RWPE1 (cell line): ENCODE measurements at regions not wholly inside any gene's neighbourhood (a gene's known extent, or its start where the extent isn't known, plus 50 kb on each side); places are given as distances from the start of the nearest gene placed in this dataset.

ENCODE experiments used
- CTCF ChIA-PET: fragments of 350-600 bp; sonication (Branson Sonifier 250); formaldehyde crosslinking; extraction: SDS; loops from one replicate; lab custom pipeline; 2021; lab: Yijun Ruan, JAX
- POLR2A ChIA-PET: fragments of 400-600 bp; formaldehyde crosslinking; extraction: SDS; loops from one replicate; lab custom pipeline; 2020; ENCODE audit warnings: antibody characterized with exemption; ENCODE audit not compliant: low non-redundant PET; lab: Yijun Ruan, JAX
- DNase-seq: peaks from one replicate; pipeline ENCODE4 v3.0.0; 2012; ENCODE audit warnings: low spot score
- H3K27ac ChIP-seq: fragments of 450-650 bp; 2 replicates; pipeline ENCODE4 v1.5.1; 2017
- CTCF ChIP-seq: fragments of 450-650 bp; conservative IDR thresholded peaks from 2 replicates; pipeline ENCODE4 v1.5.1; 2017; ENCODE audit warnings: low read depth, mild to moderate bottlenecking

- CTCF ChIA-PET = interaction anchor here (0.6 kb wide), 1 partner anchor 83 kb away, joined by 3 read pairs; no protein-coding TSS in a partner anchor
- POLR2A ChIA-PET = no interaction called here
- no peak for DNase-seq
- no peak for TF ChIP-seq CTCF
- H3K27ac ChIP-seq = no peak overlapping the region
These were observed 54.9 kb upstream of the TNRC6B start for GRCh38 chr22:40122792-40123191.

DNA sequence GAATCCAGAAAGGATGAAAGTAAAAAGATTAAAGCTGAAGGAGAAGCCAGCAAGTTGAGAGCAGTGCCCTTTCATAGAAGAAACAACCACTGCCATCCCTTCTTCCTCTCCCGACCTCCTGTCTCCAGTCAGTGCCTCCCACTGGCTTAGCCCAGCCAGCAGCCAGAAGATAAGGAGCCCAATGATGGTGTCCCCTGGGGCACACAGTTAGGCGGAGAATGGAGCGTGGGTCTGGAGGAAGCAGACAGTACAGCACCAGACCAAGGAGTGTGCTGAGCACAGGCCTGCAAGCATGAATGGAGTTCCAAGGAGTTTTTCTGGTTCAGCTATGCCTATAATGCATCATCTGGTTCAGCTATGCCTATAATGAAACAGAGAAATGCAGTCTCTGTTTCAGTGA, 54.3 kb upstream of the TNRC6B start:
- TF ChIP-seq CTCF = no peak
- CTCF ChIA-PET = no interaction called here

More for the DNA sequence above, 54.3 kb upstream of the TNRC6B start:
- POLR2A ChIA-PET = no interaction called here
- no peak for DNase-seq
- H3K27ac ChIP-seq = no peak overlapping the region
